CD4-positive, alpha-beta memory T cell (primary cell): ENCODE measurements at regions not wholly inside any gene's neighbourhood (a gene's known extent, or its start where the extent isn't known, plus 50 kb on each side); places are given as distances from the start of the nearest gene placed in this dataset.

Experiments
- CTCF ChIA-PET: fragments of 350-600 bp; sonication (Branson Sonifier 250); formaldehyde crosslinking; loops from one replicate; lab custom pipeline; 2021; ENCODE audit warnings: inconsistent platforms; ENCODE audit not compliant: partially characterized antibody; lab: Charles Lee
- POLR2A ChIA-PET: fragments of 350-600 bp; sonication (Branson Sonifier 250); formaldehyde crosslinking; loops from one replicate; lab custom pipeline; 2021; ENCODE audit not compliant: partially characterized antibody; lab: Charles Lee
- DNase-seq, 5 donors: peaks; one replicate each; pipeline versions ENCODE4 v3.0.0 to v3.0.0-alpha.2; 2020 to 2022; ENCODE audit warnings: mixed read lengths in 1 of 5
- H3K27ac ChIP-seq: one replicate; pipeline ENCODE4 v1.7.0; 2013; ENCODE audit warnings: low read depth, low read length
- H3K27me3 ChIP-seq: 2 replicates; pipeline ENCODE4 v1.7.0; 2013; ENCODE audit warnings: mild to moderate bottlenecking, low read length, moderate library complexity; ENCODE audit not compliant: insufficient read depth
- H3K36me3 ChIP-seq: 2 replicates; pipeline ENCODE4 v1.7.0; 2013; ENCODE audit warnings: mild to moderate bottlenecking, low read length, moderate library complexity; ENCODE audit not compliant: insufficient read depth
- H3K4me1 ChIP-seq: 2 replicates; pipeline ENCODE4 v1.7.0; 2013; ENCODE audit warnings: mild to moderate bottlenecking, low read length, moderate library complexity; ENCODE audit not compliant: insufficient read depth
- H3K4me3 ChIP-seq, 2 donors: one replicate each; pipeline ENCODE4 v1.7.0; 2013; ENCODE audit warnings: low read length in 2 of 2, mild to moderate bottlenecking in 1 of 2
- H3K9me3 ChIP-seq, 2 donors: one replicate each; pipeline ENCODE4 v1.7.0; 2013; ENCODE audit warnings: low read length in 2 of 2, control low read depth in 1 of 2; ENCODE audit not compliant: control insufficient read depth in 1 of 2
- H3K27ac Mint-ChIP-seq, 7 donors: one replicate each; pipeline ENCODE4 v1.8.0; 2020 to 2021; ENCODE audit warnings: mixed read lengths in 7 of 7, mild to moderate bottlenecking in 6 of 7, inconsistent platforms in 3 of 7, moderate library complexity in 3 of 7
- H3K27me3 Mint-ChIP-seq, 2 donors: one replicate each; pipeline ENCODE4 v1.8.0; 2020 to 2021; ENCODE audit warnings: mixed read lengths in 2 of 2
- H3K36me3 Mint-ChIP-seq, 2 donors: one replicate each; pipeline ENCODE4 v1.8.0; 2020 to 2021; ENCODE audit warnings: mixed read lengths in 2 of 2, inconsistent platforms in 1 of 2, mild to moderate bottlenecking in 1 of 2
- H3K4me1 Mint-ChIP-seq, 4 donors: one replicate each; pipeline ENCODE4 v1.8.0; 2020 to 2021; ENCODE audit warnings: mixed read lengths in 4 of 4, mild to moderate bottlenecking in 1 of 4
- H3K4me3 Mint-ChIP-seq, 8 donors: one replicate each; pipeline ENCODE4 v1.8.0; 2020 to 2021; ENCODE audit warnings: mixed read lengths in 8 of 8, mild to moderate bottlenecking in 7 of 8, moderate library complexity in 6 of 8, inconsistent platforms in 3 of 8
- H3K9me3 Mint-ChIP-seq, 8 donors: one replicate each; pipeline ENCODE4 v1.8.0; 2020 to 2021; ENCODE audit warnings: mixed read lengths in 8 of 8, mild to moderate bottlenecking in 5 of 8, inconsistent platforms in 3 of 8, moderate library complexity in 1 of 8
- intact Hi-C: fragments of 100-400 bp; cut with micrococcal nuclease; formaldehyde crosslinking; loops from one replicate; pipeline ENCODE4 v1.15.1; 2023

DNA sequence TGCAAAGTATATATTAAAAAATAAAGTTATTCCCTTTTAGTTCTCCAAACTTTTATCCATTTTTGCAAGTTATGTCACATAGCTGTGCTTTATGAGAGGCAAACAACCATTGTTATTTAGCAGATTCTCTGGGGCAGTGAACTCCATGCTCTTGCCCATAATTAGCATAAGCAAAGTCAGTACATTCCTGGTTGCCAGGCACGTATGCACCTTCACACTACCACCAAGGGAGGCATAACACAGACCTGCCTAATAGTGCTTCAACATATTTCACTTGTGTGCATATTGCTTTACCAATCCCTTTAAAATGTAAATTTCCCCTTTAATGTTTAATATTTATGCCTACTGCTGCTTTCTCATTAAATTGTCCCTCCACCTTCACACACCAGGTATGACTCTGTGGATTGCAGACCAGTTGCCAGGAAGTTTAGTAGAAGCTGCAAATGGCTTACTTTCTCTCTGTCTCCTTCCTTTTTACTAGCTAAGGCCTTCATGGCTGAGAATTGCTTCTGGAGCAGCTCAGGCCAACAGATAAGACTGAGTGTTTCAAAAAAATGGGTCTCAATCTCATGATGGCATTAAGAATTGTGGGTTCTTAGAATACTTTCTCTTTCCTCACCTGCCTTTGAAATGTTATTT is 388.2 kb downstream of the PRR16 start:
- ChIA-PET CTCF (interaction anchor here (1.0 kb wide), 1 partner anchor 9 kb away, joined by 3 read pairs; no protein-coding TSS in a partner anchor), POLR2A (no interaction called here)
- Mint-ChIP-seq H3K27me3 (no peaks in the 10 kb centered on the region), H3K4me1 (no peaks in the 10 kb centered on the region), H3K9me3 (peaks cover 0 to 19% (median 4%) of the 10 kb centered on the region in 8 donors), H3K36me3 (no peaks in the 10 kb centered on the region), H3K4me3 (no peak overlapping the region), H3K27ac (no peak overlapping the region)
- H3K27me3 ChIP-seq: no peaks in the 10 kb centered on the region
- no peaks in the 10 kb centered on the region for H3K36me3 ChIP-seq
- H3K9me3 ChIP-seq: no peaks in the 10 kb centered on the region
- no peak overlapping the region for H3K27ac ChIP-seq
- no peak for DNase-seq
- no peak overlapping the region for H3K4me3 ChIP-seq
- H3K4me1 ChIP-seq: no peaks in the 10 kb centered on the region
- intact Hi-C loops: no loop called here

DNA sequence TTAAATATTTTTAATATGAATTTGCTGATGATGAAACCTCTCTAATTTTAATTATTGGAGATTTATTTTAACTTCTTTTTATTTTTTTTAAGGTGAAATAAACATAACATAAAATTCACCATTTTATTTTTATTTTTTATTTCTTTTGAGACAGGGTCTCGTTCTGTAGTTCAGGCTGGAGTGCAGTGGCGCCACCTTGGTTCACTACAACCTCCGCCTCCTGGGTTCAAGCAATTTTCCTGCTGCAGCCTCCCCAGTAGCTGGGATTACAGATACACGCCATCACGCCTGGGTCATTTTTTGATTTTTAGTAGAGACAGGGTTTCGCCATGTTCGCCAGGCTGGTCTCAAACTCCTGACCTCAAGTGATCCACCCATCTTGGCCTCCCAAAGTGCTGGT is 402.9 kb downstream of the PRR16 start:
- intact Hi-C loops: no loop called here
- no peak for DNase-seq

DNA sequence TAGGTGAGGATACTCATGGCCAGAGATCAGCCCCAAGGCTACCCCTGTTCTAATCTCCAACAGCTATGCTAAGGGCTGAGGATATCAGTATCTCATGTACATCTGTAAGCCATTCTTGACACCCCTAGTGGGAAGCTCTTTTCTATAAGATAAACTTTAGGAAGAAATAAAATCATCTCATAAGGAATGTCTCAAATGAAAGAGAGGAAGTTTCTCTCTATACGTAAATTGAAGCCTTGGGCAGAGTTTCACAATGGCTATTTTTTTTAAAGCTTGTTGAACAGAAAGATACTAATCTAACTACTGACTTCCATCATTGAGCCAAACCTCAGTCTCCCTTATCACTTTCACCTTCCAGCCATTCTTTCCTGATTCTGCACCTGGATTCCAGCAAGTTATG is 405.7 kb downstream of the PRR16 start:
- Histone ChIP-seq H3K4me1 (no peaks in the 10 kb centered on the region), H3K9me3 (no peaks in the 10 kb centered on the region), H3K27me3 (no peaks in the 10 kb centered on the region), H3K27ac (no peak overlapping the region), H3K36me3 (no peaks in the 10 kb centered on the region), H3K4me3 (no peak overlapping the region)
- CTCF ChIA-PET: no interaction called here
- no peaks in the 10 kb centered on the region for H3K36me3 Mint-ChIP-seq
- intact Hi-C loops: no loop called here
- DNase-seq: no peak
- no peaks in the 10 kb centered on the region for H3K4me1 Mint-ChIP-seq
- no peak overlapping the region for H3K27ac Mint-ChIP-seq
- peaks cover 0 to 7% (median 4%) of the 10 kb centered on the region in 8 donors for H3K9me3 Mint-ChIP-seq
- H3K4me3 Mint-ChIP-seq: no peak overlapping the region
- no peaks in the 10 kb centered on the region for H3K27me3 Mint-ChIP-seq
- POLR2A ChIA-PET: no interaction called here

More for the DNA sequence above, 402.9 kb downstream of the PRR16 start:
- H3K36me3 ChIP-seq: no peaks in the 10 kb centered on the region
- CTCF ChIA-PET: no interaction called here
- H3K4me3 ChIP-seq: no peak overlapping the region
- no peaks in the 10 kb centered on the region for H3K36me3 Mint-ChIP-seq
- H3K27me3 ChIP-seq: no peaks in the 10 kb centered on the region
- POLR2A ChIA-PET: no interaction called here
- H3K9me3 ChIP-seq: no peaks in the 10 kb centered on the region
- no peak overlapping the region for H3K27ac ChIP-seq
- no peaks in the 10 kb centered on the region for H3K4me1 Mint-ChIP-seq
- peaks cover 0 to 5% (median 1%) of the 10 kb centered on the region in 8 donors for H3K9me3 Mint-ChIP-seq
- no peak overlapping the region for H3K27ac Mint-ChIP-seq
- no peaks in the 10 kb centered on the region for H3K27me3 Mint-ChIP-seq
- H3K4me3 Mint-ChIP-seq: no peak overlapping the region
- H3K4me1 ChIP-seq: no peaks in the 10 kb centered on the region

DNA sequence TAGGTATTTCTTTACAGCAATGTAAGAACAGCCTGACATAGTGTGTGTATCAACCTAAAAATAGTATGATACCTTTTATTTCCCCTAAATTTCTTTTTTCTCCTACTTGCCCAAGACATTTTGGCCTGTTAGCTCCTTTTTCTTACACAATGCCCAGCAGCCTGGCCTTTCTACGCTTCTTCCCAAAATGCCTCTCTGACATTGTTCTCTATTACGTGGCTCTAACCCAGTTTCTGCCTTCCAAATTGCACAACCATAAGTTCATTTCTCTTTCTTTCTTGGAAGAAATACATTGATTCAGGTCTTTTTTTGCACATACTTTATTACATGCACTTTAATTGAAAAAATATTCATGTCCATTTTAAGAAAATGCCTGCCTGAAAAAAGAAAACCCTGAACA is 408.2 kb downstream of the PRR16 start:
- Histone ChIP-seq H3K4me1 (no peaks in the 10 kb centered on the region), H3K27me3 (no peaks in the 10 kb centered on the region), H3K4me3 (no peak overlapping the region), H3K9me3 (no peaks in the 10 kb centered on the region), H3K27ac (no peak overlapping the region), H3K36me3 (no peaks in the 10 kb centered on the region)
- Mint-ChIP-seq H3K9me3 (peaks cover 0 to 7% (median 4%) of the 10 kb centered on the region in 8 donors), H3K27ac (no peak overlapping the region), H3K4me1 (no peaks in the 10 kb centered on the region), H3K4me3 (no peak overlapping the region), H3K27me3 (no peaks in the 10 kb centered on the region), H3K36me3 (no peaks in the 10 kb centered on the region)
- POLR2A ChIA-PET: no interaction called here
- CTCF ChIA-PET: no interaction called here
- DNase-seq: no peak
- intact Hi-C loops: no loop called here

DNA sequence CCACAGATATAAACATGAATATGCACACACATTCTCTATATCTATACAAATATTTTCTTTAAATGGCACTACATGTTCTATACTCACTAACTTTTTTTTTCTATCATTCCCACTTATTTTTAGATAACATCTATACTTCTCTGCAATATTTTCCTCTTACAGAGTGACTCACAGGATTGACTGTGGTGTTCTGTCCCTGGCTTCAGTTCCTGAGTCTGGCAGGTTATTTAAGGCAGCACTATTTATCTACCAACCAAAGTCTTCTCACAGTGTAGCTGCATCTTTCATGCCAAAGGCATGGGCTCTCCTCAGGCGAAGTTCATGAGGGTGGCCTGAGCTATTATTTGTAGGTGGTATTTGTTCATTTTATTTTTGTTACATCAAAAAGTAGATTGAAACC is 409.0 kb downstream of the PRR16 start:
- no peaks in the 10 kb centered on the region for H3K4me1 ChIP-seq
- intact Hi-C loops: no loop called here
- H3K9me3 Mint-ChIP-seq: peaks cover 0 to 7% (median 4%) of the 10 kb centered on the region in 8 donors
- no peaks in the 10 kb centered on the region for H3K27me3 ChIP-seq
- no peaks in the 10 kb centered on the region for H3K9me3 ChIP-seq
- no peak overlapping the region for H3K27ac ChIP-seq
- H3K4me1 Mint-ChIP-seq: no peaks in the 10 kb centered on the region
- POLR2A ChIA-PET: no interaction called here
- no peaks in the 10 kb centered on the region for H3K27me3 Mint-ChIP-seq
- H3K4me3 Mint-ChIP-seq: no peak overlapping the region
- H3K36me3 ChIP-seq: no peaks in the 10 kb centered on the region
- H3K27ac Mint-ChIP-seq: no peak overlapping the region
- DNase-seq: no peak
- CTCF ChIA-PET: no interaction called here
- no peak overlapping the region for H3K4me3 ChIP-seq
- no peaks in the 10 kb centered on the region for H3K36me3 Mint-ChIP-seq

DNA sequence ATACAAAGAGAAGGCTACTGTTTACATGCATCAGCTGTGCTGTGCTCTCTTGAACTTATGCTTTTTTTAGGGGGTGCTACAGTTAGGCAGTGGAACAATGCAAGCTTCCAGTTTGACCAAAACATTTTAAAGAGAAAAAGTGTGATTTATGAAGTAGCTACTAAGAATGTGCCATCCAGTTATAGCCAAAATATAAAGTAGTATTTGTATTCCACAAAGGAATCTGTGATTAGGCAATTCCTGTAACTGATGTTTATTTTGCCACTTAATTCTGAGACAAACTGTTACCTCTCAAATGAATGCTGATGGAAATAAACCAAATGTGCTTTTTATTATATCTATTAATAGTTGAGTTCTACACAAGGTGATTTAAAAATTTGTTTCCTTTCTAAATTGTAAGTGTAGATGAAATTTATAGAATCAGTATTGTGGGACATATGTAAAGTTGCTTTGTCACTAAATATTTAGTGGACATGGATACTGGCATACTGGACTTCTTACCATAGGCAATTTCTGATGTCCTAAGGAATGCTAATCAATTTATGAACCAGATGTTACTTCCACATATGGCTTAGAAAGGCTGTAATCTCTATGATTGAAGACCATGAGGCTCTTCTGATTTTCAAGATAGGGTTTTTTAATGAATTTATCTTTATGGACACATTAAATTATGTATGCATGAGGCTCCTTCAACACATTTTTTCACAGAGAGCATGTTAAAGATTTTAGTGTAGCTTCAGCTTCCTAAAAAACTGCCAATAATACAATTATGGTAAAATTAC is 410.2 kb downstream of the PRR16 start:
- H3K4me3 Mint-ChIP-seq: no peak overlapping the region
- CTCF ChIA-PET: no interaction called here
- H3K27ac ChIP-seq: no peak overlapping the region

GRCh38 chr5:120882038-120882775 is 418.1 kb downstream of the PRR16 start:
- Histone ChIP-seq H3K27ac (no peak overlapping the region), H3K27me3 (no peaks in the 10 kb centered on the region), H3K36me3 (no peaks in the 10 kb centered on the region), H3K4me3 (no peak overlapping the region), H3K9me3 (no peaks in the 10 kb centered on the region), H3K4me1 (no peaks in the 10 kb centered on the region)
- Mint-ChIP-seq H3K4me1 (no peaks in the 10 kb centered on the region), H3K9me3 (peaks cover 0 to 4% (median 1%) of the 10 kb centered on the region in 8 donors), H3K4me3 (no peak overlapping the region), H3K27ac (no peak overlapping the region), H3K27me3 (no peaks in the 10 kb centered on the region), H3K36me3 (no peaks in the 10 kb centered on the region)
- CTCF ChIA-PET: no interaction called here
- POLR2A ChIA-PET: no interaction called here
- no peak for DNase-seq
- intact Hi-C loops: no loop called here

More for the DNA sequence above, 410.2 kb downstream of the PRR16 start:
- peaks cover 0 to 8% (median 4%) of the 10 kb centered on the region in 8 donors for H3K9me3 Mint-ChIP-seq
- POLR2A ChIA-PET: no interaction called here
- Histone ChIP-seq H3K9me3 (no peaks in the 10 kb centered on the region), H3K4me3 (no peak overlapping the region), H3K27me3 (no peaks in the 10 kb centered on the region), H3K4me1 (no peaks in the 10 kb centered on the region), H3K36me3 (no peaks in the 10 kb centered on the region)
- intact Hi-C loops: no loop called here
- DNase-seq: no peak
- no peaks in the 10 kb centered on the region for H3K36me3 Mint-ChIP-seq
- no peak overlapping the region for H3K27ac Mint-ChIP-seq
- no peaks in the 10 kb centered on the region for H3K27me3 Mint-ChIP-seq
- no peaks in the 10 kb centered on the region for H3K4me1 Mint-ChIP-seq
